Sciatic nerve (tissue), 2 donors: ENCODE measurements at regions not wholly inside any gene's neighbourhood (a gene's known extent, or its start where the extent isn't known, plus 50 kb on each side); places are given as distances from the start of the nearest gene placed in this dataset.
"Not testable (repeated sequence)": the region's sequence is repeated elsewhere in the genome, so short reads cannot be mapped to it uniquely, and the experiment has no call there.

Source experiments
- ATAC-seq: fragments of 200-7000 bp; cut with Tn5 transposase; one replicate; pipeline ENCODE4 v1.9.1; 2020; ENCODE audit warnings: mild to moderate bottlenecking, moderate library complexity
- DNase-seq: peaks from one replicate; pipeline ENCODE4 v3.0.0-alpha.2; 2020; ENCODE audit warnings: low spot score
- intact Hi-C: fragments of 100-400 bp; cut with DNase I; formaldehyde crosslinking; loops from one replicate; pipeline ENCODE4 v1.14.2; 2022
- donor health status: DM: no; HTN: no; CAD: no.
- donor health status: DM: no; HTN: no; CAD: no.

GRCh38 chr7:131040467-131040932 is 287.2 kb upstream of the MKLN1 start:
- peak; percentile 83 for ATAC-seq
- no peak for DNase-seq
- intact Hi-C loops = loop anchor here (10.0 kb wide), 1 partner anchor 146 kb away; no protein-coding TSS in a partner anchor

- intact Hi-C loops = loop anchor here (10.0 kb wide), 1 partner anchor 146 kb away; no protein-coding TSS in a partner anchor
- not testable (repeated sequence) for ATAC-seq, DNase-seq
Measured at GRCh38 chr7:131041012-131041695, 286.5 kb upstream of the MKLN1 start.

- DNase-seq (no peak), ATAC-seq (no peak)
- intact Hi-C loops = loop anchor here (10.0 kb wide), 1 partner anchor 148 kb away; no protein-coding TSS in a partner anchor
Measured at GRCh38 chr7:131042269-131043160, 285.2 kb upstream of the MKLN1 start.

- intact Hi-C loops = loop anchor here (10.0 kb wide), 1 partner anchor 151 kb away; no protein-coding TSS in a partner anchor
- ATAC-seq (no peak), DNase-seq (no peak)
Measured at GRCh38 chr7:131045526-131045925, 282.1 kb upstream of the MKLN1 start.

- DNase-seq (no peak), ATAC-seq (no peak)
- intact Hi-C loops = loop anchor here (10.0 kb wide), 1 partner anchor 151 kb away; no protein-coding TSS in a partner anchor
Measured at GRCh38 chr7:131046246-131046645, 281.4 kb upstream of the MKLN1 start.

GRCh38 chr7:131047651-131048304 is 279.9 kb upstream of the MKLN1 start:
- ATAC-seq (no peak), DNase-seq (no peak)
- intact Hi-C loops = loop anchor here (10.0 kb wide), 1 partner anchor 153 kb away; no protein-coding TSS in a partner anchor

GRCh38 chr7:131051304-131051703 is 276.4 kb upstream of the MKLN1 start:
- intact Hi-C loops = no loop called here
- DNase-seq (no peak), ATAC-seq (no peak)

GRCh38 chr7:131052285-131052904 is 275.3 kb upstream of the MKLN1 start:
- ATAC-seq (peak; percentile 31), DNase-seq (no peak)
- intact Hi-C loops = no loop called here

GRCh38 chr7:131056007-131056406 is 271.7 kb upstream of the MKLN1 start:
- DNase-seq (no peak), ATAC-seq (no peak)
- intact Hi-C loops = no loop called here

GRCh38 chr7:131057015-131057793 is 270.5 kb upstream of the MKLN1 start:
- DNase-seq (no peak), ATAC-seq (peak; percentile 87)
- intact Hi-C loops = no loop called here

- no peak for DNase-seq
- ATAC-seq = peak; percentile 48
- intact Hi-C loops = no loop called here
Measured at GRCh38 chr7:131057794-131058070, 269.9 kb upstream of the MKLN1 start.

- ATAC-seq, DNase-seq, intact Hi-C loops: not testable (repeated sequence)
Measured at GRCh38 chr7:131058561-131059288, 269.0 kb upstream of the MKLN1 start.

- DNase-seq, ATAC-seq, intact Hi-C loops: not testable (repeated sequence)
Measured at GRCh38 chr7:131059401-131059800, 268.3 kb upstream of the MKLN1 start.

GRCh38 chr7:131061158-131061557 is 266.5 kb upstream of the MKLN1 start:
- DNase-seq = no peak
- intact Hi-C loops = no loop called here
- no peak for ATAC-seq

- DNase-seq (no peak), ATAC-seq (no peak)
- intact Hi-C loops = no loop called here
Measured at GRCh38 chr7:131061818-131062217, 265.9 kb upstream of the MKLN1 start.

- intact Hi-C loops = no loop called here
- ATAC-seq = no peak
Measured at GRCh38 chr7:131066635-131067034, 261.0 kb upstream of the MKLN1 start.

GRCh38 chr7:131067220-131067619 is 260.5 kb upstream of the MKLN1 start:
- intact Hi-C loops = no loop called here
- ATAC-seq (no peak), DNase-seq (no peak)

More at GRCh38 chr7:131066635-131067034, 261.0 kb upstream of the MKLN1 start:
- DNase-seq = no peak
